HG03025 (cell line): ENCODE measurements at regions not wholly inside any gene's neighbourhood (a gene's known extent, or its start where the extent isn't known, plus 50 kb on each side); places are given as distances from the start of the nearest gene placed in this dataset.
"Not testable (repeated sequence)": the region's sequence is repeated elsewhere in the genome, so short reads cannot be mapped to it uniquely, and the experiment has no call there.

Experiments
- ATAC-seq: cut with Tn5 transposase; IDR thresholded peaks from one replicate; pipeline ENCODE4 v1.9.1; 2021; ENCODE audit warnings: mild to moderate bottlenecking, moderate library complexity; ENCODE audit not compliant: unreplicated experiment, low FRiP score

DNA sequence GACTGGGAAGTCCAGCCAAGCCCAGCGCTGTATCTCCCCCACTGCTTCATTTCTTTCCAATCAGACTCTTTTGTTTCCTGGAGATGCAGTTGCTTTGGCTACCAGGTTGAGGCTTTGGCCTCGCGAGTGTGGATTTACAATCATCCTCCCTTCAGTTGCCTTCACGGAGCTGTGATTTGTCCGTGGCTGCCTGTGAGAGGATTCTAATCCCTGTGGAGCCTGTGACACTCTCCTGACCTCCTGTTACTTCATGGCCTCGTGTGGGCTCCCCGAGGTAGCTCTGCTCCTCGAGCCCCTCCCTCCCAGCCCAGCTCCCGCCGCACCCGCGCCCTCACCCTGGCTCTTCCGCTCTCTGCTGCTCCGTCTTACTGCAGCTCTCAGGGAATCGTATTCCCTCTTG lies 107.2 kb upstream of the STC2 start:
- no peak for ATAC-seq

DNA sequence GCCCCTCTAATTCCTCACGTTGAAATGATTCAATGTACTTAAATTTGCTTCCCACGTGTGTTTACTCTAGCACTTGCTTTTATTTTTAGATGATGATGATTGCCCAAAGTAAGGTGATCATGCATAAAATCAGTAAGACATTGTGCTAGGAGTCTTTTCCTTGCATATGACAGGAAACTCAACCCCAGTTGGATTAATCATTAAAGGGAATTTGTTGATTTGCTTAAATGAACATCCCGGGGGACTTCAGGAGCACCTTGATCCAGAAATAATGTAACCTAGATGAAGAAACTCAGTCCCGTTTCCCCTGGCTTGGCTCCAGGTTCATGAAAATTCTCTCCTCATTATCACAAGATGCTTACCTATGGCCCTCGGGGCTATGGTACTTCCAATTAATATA lies 106.1 kb upstream of the STC2 start:
- no peak for ATAC-seq

DNA sequence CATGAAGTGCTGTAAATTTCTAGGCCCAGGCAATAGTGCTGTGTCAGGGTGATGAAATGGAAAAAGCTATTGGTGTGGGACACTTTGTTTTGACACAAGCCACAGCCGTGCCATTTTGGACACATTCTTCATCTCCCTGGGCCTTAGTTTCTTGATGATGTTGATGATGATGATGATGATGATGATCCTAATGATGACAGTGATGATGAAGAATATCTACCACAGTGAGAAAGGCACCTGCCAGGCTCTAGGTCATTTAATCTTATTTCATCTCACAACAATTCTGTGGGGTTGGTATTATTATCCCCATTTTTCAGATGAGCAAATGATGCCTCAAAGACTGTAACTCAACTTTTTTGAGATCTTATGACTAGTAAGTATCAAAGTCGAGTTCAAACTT lies 102.2 kb upstream of the STC2 start:
- ATAC-seq, result no peak

DNA sequence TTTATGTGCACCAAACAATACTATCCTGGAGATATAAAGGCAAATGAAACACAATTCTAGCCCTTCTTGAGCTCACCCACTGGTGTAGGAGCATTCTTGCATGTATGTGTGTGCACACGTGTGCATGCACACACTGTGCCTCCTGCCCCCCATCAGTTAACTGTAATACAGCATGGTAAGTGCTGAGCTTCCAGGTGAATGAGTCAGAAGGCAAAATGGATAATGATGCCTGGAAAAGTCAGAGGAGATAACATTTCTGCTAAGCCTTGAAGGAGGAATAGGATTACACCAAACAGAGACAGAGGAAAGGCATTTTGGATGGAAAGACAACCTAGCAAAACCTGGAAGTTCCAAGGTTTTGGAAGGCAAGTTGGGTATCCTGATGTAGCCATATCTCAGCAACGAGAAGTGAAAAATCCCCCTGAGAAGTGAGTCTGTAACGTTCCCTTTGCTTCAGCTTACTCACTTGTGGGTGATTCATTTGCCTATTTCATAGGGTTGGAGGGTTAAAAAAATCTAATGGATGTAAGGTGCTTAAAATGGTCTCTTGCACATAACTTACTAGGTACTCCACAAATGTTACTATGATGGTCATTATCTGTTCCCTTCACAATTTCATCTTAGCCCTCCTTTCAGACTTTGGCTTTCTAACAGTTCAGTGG lies 101.4 kb upstream of the STC2 start:
- ATAC-seq, result no peak

DNA sequence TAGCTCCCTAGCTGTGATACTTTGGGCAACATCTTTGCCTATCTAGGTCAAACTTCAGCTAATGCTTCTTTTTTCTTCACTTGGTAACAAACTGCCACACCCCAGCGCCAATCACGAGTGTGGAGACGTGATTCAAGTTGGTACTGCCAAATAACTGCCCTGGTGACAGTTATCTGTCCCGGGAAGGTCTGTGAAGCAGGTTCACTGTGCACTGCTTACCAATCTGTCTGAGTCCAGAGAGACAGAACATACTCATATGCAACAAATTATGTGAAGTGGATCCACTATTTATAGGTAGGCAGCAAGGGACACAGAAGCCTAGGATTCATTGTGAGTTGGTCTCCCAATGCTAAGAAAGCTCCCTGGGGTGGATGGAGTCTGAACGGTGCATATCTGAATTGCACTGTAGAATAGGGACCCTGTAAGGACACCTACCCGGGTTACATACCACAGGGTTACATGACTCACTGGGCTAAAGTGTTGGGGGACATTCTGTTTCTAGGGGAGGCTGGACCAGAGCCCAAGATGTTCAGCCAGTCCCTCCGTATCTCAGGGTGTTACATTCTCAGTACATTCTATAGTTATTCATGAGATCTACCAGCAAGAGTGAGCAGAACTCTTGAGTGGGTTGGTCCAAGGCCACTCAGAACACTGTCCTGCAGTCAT lies 95.4 kb upstream of the STC2 start:
- no peak for ATAC-seq

DNA sequence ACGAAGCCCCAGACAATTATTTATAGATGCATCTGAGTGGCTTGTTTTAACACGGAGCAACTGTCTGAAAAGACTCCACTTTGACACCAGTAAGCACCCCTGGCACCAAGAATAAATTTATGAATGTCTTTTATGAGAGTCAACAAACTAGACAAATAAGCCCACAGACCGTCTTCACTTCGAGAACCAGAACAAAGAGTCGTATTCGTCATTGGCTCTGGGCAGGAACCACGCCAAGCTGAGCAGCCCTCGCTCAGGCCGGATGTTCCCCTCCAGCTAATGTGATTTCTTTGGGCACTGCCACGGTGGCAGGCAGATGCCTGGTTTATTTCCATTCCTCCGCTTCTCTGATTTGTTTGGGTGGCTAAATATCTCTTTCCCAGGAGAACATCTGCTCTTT lies 91.9 kb upstream of the STC2 start:
- no peak for ATAC-seq

DNA sequence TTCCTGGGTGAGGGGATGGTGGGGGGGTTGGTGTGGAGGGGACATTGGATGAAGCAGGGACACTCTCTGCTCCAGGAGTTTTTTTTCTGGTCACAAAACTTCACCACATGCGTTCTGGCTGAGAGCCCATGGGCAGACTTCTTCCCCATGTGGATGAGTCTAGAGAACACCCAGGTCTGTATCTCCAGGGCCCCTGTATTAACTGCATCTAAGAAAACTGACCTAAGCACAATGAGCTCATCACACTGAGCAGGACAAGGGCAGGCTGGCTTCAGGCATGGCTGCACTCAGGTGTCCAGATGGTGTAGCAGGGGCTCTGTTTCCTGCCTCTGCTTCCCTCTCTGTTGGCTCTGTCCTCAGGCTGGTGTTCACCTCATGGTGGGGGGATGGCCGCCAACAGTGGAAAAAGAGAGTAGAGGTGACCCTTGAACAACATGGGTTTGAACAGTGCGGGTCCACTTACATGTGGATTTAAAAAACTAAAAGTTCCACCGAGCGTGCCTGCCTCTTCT lies 85.3 kb upstream of the STC2 start:
- no peak for ATAC-seq

DNA sequence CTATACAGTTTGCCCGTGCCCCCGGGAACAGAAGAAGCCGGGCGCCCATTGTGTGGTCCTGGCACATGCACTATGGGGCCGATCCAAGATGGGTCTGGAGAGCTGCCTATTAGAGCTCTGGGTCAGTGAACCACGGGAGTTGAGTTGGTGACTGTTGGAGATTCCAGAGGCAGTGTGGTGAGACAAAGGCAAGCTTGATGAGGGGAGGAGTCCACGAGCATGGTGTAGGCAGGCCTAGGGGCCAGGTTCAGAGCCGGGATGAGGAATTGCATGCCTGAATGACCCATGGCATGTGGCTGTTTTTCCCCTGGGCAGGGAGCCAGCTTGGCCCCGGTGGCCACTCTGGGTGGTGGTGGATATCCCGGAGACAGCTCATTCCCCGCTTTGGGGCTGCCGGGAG lies 84.4 kb upstream of the STC2 start:
- ATAC-seq, result no peak

DNA sequence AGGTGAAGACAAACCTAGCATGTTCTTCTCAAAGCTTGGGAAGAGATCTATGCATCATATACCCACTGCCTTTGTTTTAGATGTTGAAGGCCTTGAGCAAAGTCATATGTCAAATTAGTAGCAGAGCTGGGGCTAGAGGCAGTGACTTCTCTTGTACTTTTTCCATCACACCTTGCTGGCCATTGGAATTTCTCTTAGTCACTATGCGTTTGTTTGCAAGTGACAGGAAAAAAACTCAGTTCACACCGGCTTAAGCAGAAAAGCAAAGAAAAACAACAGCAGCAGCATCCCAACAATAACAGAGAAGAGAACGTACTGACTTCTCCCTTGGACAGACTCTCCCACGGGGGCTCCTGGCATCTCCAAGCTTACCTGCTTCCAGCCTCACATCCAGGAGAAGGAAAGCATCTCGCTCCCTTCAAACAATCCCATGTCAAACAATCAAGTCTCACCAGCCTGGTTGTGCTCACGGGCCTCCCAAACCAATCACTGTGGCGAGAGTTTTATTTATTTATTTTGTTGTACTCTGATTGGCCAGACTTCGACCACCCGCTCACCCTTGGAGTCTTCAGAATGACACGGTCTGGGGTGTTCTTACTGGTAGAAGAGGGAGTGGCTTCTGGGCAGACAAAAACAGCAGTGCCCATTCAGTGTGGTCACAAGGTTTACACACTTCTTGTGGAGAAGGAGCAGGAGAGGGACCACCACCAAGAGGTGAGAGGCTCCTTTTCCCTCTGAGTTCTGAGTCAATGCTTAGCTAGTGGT lies 83.8 kb upstream of the STC2 start:
- no peak for ATAC-seq

DNA sequence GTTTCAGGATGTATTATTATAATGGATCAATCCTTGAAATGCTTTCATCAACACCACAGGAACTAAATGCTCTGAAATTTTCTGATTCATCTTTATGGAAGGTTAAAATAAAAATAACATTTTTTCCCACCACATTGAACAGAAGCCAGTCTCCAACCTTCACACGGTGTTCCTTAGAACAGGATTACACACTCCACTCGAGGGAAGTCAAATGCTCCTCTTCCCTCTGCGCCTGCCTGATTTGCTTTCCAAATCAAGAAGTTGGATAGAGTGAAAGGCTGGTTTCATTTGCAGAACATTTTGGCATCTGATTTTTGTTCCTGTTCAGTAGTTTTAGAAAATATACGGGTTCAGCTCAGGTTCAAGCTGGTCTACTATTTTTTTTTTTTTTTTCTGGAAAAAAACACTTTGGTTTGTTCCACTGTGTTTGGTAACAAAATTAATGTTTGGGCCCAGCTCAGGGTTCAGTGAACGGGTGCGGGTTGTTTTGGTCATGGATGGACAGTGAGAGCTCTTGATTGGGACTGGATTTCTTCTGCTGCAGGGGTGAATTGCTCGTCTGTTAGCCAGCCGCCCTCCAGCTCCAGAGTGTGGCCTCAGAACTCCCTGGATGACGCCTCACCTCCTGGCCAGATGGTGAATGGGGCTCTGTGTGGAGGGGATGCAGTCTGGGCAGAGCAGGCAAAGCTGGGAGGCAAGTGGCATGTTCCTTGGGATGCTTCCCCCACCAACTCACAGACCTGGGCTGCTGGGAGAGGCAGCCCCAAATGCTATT lies 82.4 kb upstream of the STC2 start:
- no peak for ATAC-seq

DNA sequence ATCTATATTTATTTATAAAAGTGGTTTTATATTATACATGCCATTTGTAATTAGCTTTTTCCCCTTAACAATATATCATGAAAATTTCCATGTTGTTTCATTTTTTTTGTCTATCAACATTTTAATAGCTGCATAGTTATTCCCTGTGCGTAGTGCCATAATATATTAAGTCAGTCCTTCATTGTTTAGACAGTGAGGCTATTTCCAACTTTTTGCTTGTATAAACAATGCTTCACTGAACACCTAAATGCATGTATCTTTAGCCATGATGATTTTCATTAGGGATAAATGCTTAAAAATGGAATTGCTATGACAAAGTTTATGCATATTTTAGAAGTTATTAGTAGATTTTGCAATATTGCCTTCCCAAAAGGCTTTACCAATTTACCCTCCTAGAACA lies 80.7 kb upstream of the STC2 start:
- ATAC-seq, result no peak

DNA sequence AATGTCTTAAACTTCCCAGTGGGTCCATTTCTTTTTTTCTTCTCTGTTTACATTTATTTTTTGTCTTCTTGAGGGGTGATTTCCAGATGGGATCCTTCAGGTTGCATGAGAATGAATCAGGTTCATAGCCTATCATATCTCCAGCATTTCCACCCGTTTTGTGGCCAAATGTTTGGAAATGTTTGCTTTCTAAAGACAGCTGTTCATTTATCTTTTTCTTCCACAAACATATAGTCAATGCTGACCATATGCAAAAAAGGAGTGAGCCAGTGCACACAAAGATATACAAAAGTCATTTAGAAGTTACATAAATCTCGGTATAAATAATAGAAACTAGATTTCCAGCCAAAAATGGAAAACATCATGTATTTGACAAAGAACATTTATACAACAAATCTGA lies 71.6 kb upstream of the STC2 start:
- no peak for ATAC-seq

DNA sequence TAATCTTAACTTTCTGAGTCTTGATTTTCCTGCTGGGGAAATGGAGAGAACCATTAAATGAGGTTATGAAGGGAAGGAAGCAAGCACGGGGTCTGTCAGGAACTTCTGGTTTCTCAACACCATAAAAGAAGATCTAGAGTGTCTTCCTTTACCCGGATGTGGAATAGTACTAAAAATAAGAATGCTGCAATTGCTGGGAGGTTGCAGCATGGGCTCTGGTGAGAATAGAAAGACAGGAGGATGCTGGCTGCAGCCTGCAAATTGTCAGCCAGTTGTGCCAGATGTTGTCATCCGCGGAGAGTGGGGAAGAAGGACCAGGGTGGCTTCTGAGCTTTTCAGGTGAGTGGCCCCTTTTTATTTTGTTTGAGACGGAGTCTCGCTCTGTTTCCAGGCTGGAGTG lies 69.3 kb upstream of the STC2 start:
- ATAC-seq, result no peak

DNA sequence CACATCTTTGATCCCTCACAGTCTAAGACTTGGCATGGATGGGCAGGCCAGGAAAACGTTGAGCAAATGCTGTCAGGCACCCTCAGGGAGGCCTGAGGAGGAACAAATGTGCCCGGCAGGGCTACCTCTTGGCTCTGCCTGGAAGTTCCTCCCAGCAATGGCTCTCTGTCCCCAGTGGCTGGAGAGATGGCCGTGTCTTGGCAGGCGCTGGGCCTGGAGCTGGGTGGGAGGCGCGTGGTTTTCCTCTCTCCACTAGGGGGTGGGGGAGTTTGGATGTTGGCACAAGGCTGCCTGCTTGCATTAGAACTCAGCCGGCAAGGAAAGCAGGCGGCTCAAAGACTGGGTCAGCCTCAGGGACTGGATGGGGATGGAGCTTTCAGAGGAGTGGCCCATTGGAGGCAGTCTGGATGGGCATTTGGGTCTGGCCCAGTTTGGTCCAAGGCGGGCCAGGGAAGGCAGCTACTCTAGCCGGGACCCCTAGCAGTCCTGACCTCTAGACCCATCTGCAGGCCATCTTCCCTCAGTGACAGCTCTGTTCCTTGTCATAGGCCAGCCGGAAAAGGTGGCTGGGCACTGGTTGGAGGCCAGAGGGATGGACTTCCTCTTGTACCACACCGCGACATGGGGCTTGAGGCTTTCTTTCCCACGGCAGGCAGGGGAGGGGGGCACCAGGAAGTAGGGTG lies 68.2 kb upstream of the STC2 start:
- no peak for ATAC-seq

DNA sequence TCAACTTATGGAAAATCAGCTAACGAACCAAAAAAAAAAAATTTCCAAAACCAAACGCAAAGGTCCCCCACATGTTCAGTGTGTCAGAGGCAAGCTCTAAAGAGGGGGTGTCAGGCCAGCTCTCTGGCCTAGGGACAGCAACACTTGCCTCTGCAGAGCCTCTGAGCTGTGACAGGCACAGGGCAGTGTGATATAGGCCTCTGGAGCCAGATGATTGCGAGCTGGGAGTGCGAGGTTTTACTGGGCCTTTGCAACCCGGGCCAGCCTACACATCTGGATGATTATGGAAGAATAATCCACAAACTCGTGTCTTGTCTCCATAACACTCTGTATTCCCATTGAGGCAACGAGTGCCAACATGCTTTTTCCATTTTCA lies 67.7 kb upstream of the STC2 start:
- ATAC-seq, result no peak

DNA sequence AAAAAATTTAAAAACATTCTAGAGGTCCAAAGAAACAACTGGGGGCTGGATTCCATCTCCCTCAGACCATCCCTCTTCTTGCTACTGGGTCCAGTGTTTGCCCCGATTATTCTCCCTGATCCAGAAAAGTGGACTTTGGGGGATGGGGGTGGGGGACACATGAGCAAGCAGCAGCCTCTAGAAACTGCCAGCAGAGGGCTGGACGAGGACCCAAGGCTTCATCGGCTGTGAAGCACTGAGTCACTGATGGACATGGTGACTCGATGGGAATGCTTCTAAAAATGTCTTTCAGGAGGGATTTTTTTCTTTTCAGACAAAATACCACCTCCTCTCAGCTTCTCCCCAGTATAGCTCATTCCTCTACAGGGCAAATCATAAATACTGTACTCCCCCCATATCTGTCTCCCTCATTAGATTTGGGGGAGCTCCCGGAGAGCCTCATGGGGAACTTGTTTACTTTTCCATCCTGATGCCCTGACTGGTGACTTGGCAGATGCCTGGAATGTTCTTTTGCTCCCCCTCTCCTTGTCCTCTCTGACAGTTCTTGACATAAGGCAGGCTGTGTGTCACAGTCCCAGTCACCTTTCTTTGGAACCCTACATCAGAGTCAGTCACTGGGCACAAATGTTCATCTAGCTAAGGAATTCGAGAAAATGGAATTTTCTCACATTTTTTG lies 67.2 kb upstream of the STC2 start:
- no peak for ATAC-seq

DNA sequence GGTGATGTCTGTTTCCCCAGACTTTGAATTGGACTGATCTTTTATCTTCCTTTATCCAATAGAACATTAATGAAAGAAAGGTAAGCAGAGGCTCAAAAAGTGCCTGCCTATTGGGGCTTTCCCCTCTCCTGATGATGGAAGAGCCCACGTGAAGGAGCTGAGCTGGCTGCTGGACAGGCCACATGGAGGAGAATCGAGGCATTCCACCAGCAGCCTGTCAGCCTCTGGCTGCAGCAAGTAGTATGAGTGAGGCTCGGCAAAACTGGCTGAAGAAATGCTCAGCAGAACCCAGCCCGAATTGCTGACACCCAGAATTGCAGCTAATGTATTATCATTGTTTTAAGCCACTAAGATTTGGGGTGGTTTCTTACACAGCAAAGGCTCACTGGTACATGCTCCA lies 66.5 kb upstream of the STC2 start:
- ATAC-seq, result no peak

DNA sequence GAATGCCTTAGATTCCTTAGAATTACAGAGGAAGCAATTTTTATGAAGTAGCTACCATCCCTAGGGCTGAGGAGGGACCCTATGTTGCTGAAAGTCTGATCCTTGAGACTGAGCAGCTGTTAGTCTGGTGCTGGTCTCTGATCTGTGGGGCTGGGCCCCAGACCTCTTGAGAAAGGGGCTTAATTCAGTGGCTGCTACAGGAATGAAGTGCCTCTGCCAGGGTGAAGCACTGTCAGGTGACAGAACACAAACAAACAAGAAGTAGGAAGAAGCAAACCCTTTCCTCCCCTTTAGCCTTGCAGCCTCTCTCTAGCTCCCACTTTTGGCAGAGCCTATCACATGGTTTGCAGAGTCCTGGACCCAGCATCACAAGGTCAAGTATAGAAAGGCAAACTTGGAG lies 64.0 kb upstream of the STC2 start:
- no peak for ATAC-seq

DNA sequence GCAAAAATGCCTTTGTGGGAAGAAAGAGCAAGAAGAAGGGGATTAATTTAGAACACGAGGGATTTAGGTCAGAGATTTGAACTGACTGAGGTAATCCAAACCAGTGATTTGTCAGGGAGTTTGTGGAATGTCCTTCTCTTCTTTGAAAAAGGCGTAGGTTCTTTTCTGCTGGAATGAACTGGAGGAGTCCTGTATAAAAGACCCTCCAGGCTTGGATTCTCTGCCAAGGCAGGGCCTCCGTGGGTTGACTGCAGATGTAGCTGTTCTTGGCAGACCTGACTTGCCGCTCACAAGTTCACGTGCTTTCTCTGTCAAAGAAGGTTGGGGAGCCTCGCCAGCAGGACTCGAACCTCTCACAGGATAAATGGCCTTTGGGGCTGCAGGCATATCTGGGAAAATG lies 62.8 kb upstream of the STC2 start:
- no peak for ATAC-seq

DNA sequence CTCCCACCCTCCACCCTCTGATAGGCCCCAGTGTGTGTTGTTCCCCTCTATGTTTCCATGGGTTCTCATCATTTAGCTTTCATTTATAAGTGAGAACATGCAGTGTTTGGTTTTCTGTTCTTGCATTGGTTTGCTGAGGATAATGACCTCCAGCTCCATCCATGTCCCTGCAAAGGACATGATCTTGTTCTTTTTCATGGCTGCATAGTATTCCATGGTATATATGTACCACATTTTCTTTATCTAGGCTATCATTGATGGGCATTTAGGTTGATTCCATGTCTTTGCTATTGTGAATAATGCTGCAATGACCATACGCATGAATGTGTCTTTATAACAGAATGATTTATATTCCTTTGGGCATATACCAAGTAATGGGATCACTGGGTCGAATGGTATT lies 59.1 kb upstream of the STC2 start:
- not testable (repeated sequence) for ATAC-seq
